ENCODE measurements at regions not wholly inside any gene's neighbourhood (a gene's known extent, or its start where the extent isn't known, plus 50 kb on each side); places are given as distances from the start of the nearest gene placed in this dataset.
"Not testable (repeated sequence)": the region's sequence is repeated elsewhere in the genome, so short reads cannot be mapped to it uniquely, and the experiment has no call there.

GRCh38 chr2:224173210-224173609 lies 134.1 kb upstream of the SERPINE2 start:
- Histone ChIP-seq H4K20me1 (ENCODE audit: insufficient read depth, low read length, poor library complexity, severe bottlenecking) (no peaks in the 10 kb centered on the region), H3K27me3 (ENCODE audit: insufficient read depth, low read length, poor library complexity, severe bottlenecking) (no peaks in the 10 kb centered on the region), H3K9me3 (ENCODE audit: insufficient read depth, low read depth, low read length) (no peaks in the 10 kb centered on the region), H3K36me3 (ENCODE audit: insufficient read depth, low read length) (no peaks in the 10 kb centered on the region), H3K4me3 (ENCODE audit: low read length, poor library complexity, severe bottlenecking) (no peak overlapping the region), H2AFZ (ENCODE audit: low read length) (no peak overlapping the region), H3F3A (ENCODE audit: low read depth) (no peaks in the 10 kb centered on the region), H3K9ac (ENCODE audit: low read depth, low read length, poor library complexity, severe bottlenecking) (no peak overlapping the region), H3K4me1 (ENCODE audit: insufficient read depth, low read length, poor library complexity, severe bottlenecking) (peaks cover 5% of the 10 kb centered on the region), H3K4me2 (ENCODE audit: low read depth, low read length, poor library complexity, severe bottlenecking) (no peak overlapping the region), H3K9me2 (replicated peaks; ENCODE audit: low read depth, low read length) (no peaks in the 10 kb centered on the region), H3K79me2 (ENCODE audit: insufficient read depth, low read length) (no peaks in the 10 kb centered on the region)
- TF ChIP-seq CTCF (conservative IDR thresholded peaks at IDR 0.05; ENCODE audit: low read length) (no peak), EZH2phosphoT487 (IDR thresholded peaks at IDR 0.05; ENCODE audit: borderline replicate concordance) (no peak)

GRCh38 chr2:224171226-224171625 lies 132.1 kb upstream of the SERPINE2 start:
- H3K9me3 ChIP-seq (ENCODE audit: insufficient read depth, low read depth, low read length): no peaks in the 10 kb centered on the region
- no peaks in the 10 kb centered on the region for H3K79me2 ChIP-seq (ENCODE audit: insufficient read depth, low read length)
- no peaks in the 10 kb centered on the region for H3K27me3 ChIP-seq (ENCODE audit: insufficient read depth, low read length, poor library complexity, severe bottlenecking)
- no peaks in the 10 kb centered on the region for H3K36me3 ChIP-seq (ENCODE audit: insufficient read depth, low read length)
- H3K4me2 ChIP-seq (ENCODE audit: low read depth, low read length, poor library complexity, severe bottlenecking): no peak overlapping the region
- H2AFZ ChIP-seq (ENCODE audit: low read length): no peak overlapping the region
- H3K9me2 ChIP-seq (replicated peaks; ENCODE audit: low read depth, low read length): no peaks in the 10 kb centered on the region
- H3K9ac ChIP-seq (ENCODE audit: low read depth, low read length, poor library complexity, severe bottlenecking): no peak overlapping the region
- no peak overlapping the region for H3K4me3 ChIP-seq (ENCODE audit: low read length, poor library complexity, severe bottlenecking)
- H4K20me1 ChIP-seq (ENCODE audit: insufficient read depth, low read length, poor library complexity, severe bottlenecking): no peaks in the 10 kb centered on the region
- H3K4me1 ChIP-seq (ENCODE audit: insufficient read depth, low read length, poor library complexity, severe bottlenecking): peaks cover 5% of the 10 kb centered on the region
- TF ChIP-seq EZH2phosphoT487 (IDR thresholded peaks at IDR 0.05; ENCODE audit: borderline replicate concordance) (no peak), CTCF (conservative IDR thresholded peaks at IDR 0.05; ENCODE audit: low read length) (no peak)
- no peaks in the 10 kb centered on the region for H3F3A ChIP-seq (ENCODE audit: low read depth)

- Histone ChIP-seq H3K4me2 (ENCODE audit: low read depth, low read length, poor library complexity, severe bottlenecking) (no peak overlapping the region), H4K20me1 (ENCODE audit: insufficient read depth, low read length, poor library complexity, severe bottlenecking) (no peaks in the 10 kb centered on the region), H3K79me2 (ENCODE audit: insufficient read depth, low read length) (no peaks in the 10 kb centered on the region), H3K9me2 (replicated peaks; ENCODE audit: low read depth, low read length) (0 out of 2 replicates have a peak, but pooled peaks cover 3% of the 10 kb centered on the region), H3K4me3 (ENCODE audit: low read length, poor library complexity, severe bottlenecking) (no peak overlapping the region), H3K9ac (ENCODE audit: low read depth, low read length, poor library complexity, severe bottlenecking) (no peak overlapping the region), H3K9me3 (ENCODE audit: insufficient read depth, low read depth, low read length) (no peaks in the 10 kb centered on the region), H3K36me3 (ENCODE audit: insufficient read depth, low read length) (no peaks in the 10 kb centered on the region), H3K27me3 (ENCODE audit: insufficient read depth, low read length, poor library complexity, severe bottlenecking) (no peaks in the 10 kb centered on the region), H2AFZ (ENCODE audit: low read length) (no peak overlapping the region), H3F3A (ENCODE audit: low read depth) (no peaks in the 10 kb centered on the region), H3K4me1 (ENCODE audit: insufficient read depth, low read length, poor library complexity, severe bottlenecking) (no peaks in the 10 kb centered on the region)
- no peak for TF ChIP-seq CTCF (conservative IDR thresholded peaks at IDR 0.05; ENCODE audit: low read length)
- TF ChIP-seq EZH2phosphoT487 (IDR thresholded peaks at IDR 0.05; ENCODE audit: borderline replicate concordance): no peak
Observed at GRCh38 chr2:224169847-224170246, 130.8 kb upstream of the SERPINE2 start.

GRCh38 chr2:224167781-224168180 lies 128.7 kb upstream of the SERPINE2 start:
- not testable (repeated sequence) for H3K4me3 ChIP-seq (ENCODE audit: low read length, poor library complexity, severe bottlenecking); H3K9me2 ChIP-seq (replicated peaks; ENCODE audit: low read depth, low read length); H2AFZ ChIP-seq (ENCODE audit: low read length); H3K9ac ChIP-seq (ENCODE audit: low read depth, low read length, poor library complexity, severe bottlenecking); H3K79me2 ChIP-seq (ENCODE audit: insufficient read depth, low read length); H3K9me3 ChIP-seq (ENCODE audit: insufficient read depth, low read depth, low read length); H3F3A ChIP-seq (ENCODE audit: low read depth); H3K27me3 ChIP-seq (ENCODE audit: insufficient read depth, low read length, poor library complexity, severe bottlenecking); H3K4me1 ChIP-seq (ENCODE audit: insufficient read depth, low read length, poor library complexity, severe bottlenecking); H3K4me2 ChIP-seq (ENCODE audit: low read depth, low read length, poor library complexity, severe bottlenecking); H3K36me3 ChIP-seq (ENCODE audit: insufficient read depth, low read length); H4K20me1 ChIP-seq (ENCODE audit: insufficient read depth, low read length, poor library complexity, severe bottlenecking)
